GM18502 (cell line): ENCODE measurements at regions not wholly inside any gene's neighbourhood (a gene's known extent, or its start where the extent isn't known, plus 50 kb on each side); places are given as distances from the start of the nearest gene placed in this dataset.

Experiments
- ATAC-seq: cut with Tn5 transposase; IDR thresholded peaks from one replicate; pipeline ENCODE4 v1.9.1; 2021; ENCODE audit warnings: mild to moderate bottlenecking; ENCODE audit not compliant: unreplicated experiment, poor library complexity

- ATAC-seq: no peak
Observed at GRCh38 chr21:22632176-22632575, 1634.0 kb downstream of the NCAM2 start.

- no peak for ATAC-seq
Observed at GRCh38 chr21:22649246-22649645, 1651.0 kb downstream of the NCAM2 start.

- no peak for ATAC-seq
Observed at GRCh38 chr21:22650226-22650625, 1652.0 kb downstream of the NCAM2 start.

GRCh38 chr21:22657781-22658180 is 1659.6 kb downstream of the NCAM2 start:
- ATAC-seq: no peak

- ATAC-seq: no peak
Observed at GRCh38 chr21:22670148-22670547, 1671.9 kb downstream of the NCAM2 start.

- no peak for ATAC-seq
Observed at GRCh38 chr21:22679207-22679606, 1681.0 kb downstream of the NCAM2 start.

GRCh38 chr21:22691658-22692057 is 1693.4 kb downstream of the NCAM2 start:
- ATAC-seq: no peak

GRCh38 chr21:22703521-22703920 is 1705.3 kb downstream of the NCAM2 start:
- ATAC-seq: no peak

GRCh38 chr21:22710721-22711120 is 1712.5 kb downstream of the NCAM2 start:
- no peak for ATAC-seq

- no peak for ATAC-seq
Observed at GRCh38 chr21:22711636-22712035, 1713.4 kb downstream of the NCAM2 start.

- no peak for ATAC-seq
Observed at GRCh38 chr21:22725436-22725835, 1727.2 kb downstream of the NCAM2 start.

GRCh38 chr21:22728091-22728490 is 1729.9 kb downstream of the NCAM2 start:
- ATAC-seq: no peak

- ATAC-seq: no peak
Observed at GRCh38 chr21:22743085-22743484, 1744.9 kb downstream of the NCAM2 start.

- ATAC-seq: no peak
Observed at GRCh38 chr21:22754746-22755145, 1756.5 kb downstream of the NCAM2 start.

GRCh38 chr21:22758478-22758877 is 1760.3 kb downstream of the NCAM2 start:
- no peak for ATAC-seq

GRCh38 chr21:22762463-22762862 is 1764.3 kb downstream of the NCAM2 start:
- ATAC-seq: no peak

- ATAC-seq: no peak
Observed at GRCh38 chr21:22763442-22763841, 1765.2 kb downstream of the NCAM2 start.

- ATAC-seq: no peak
Observed at GRCh38 chr21:22764222-22764621, 1766.0 kb downstream of the NCAM2 start.

- no peak for ATAC-seq
Observed at GRCh38 chr21:22791376-22791775, 1793.2 kb downstream of the NCAM2 start.

GRCh38 chr21:22791986-22792560 is 1793.9 kb downstream of the NCAM2 start:
- ATAC-seq: peak; percentile 59

- no peak for ATAC-seq
Observed at GRCh38 chr21:22795091-22795490, 1796.9 kb downstream of the NCAM2 start.

- no peak for ATAC-seq
Observed at GRCh38 chr21:22795644-22796043, 1797.4 kb downstream of the NCAM2 start.

- no peak for ATAC-seq
Observed at GRCh38 chr21:22796147-22796546, 1797.9 kb downstream of the NCAM2 start.
